KBM-7 (cell line): ENCODE measurements at regions not wholly inside any gene's neighbourhood (a gene's known extent, or its start where the extent isn't known, plus 50 kb on each side); places are given as distances from the start of the nearest gene placed in this dataset.

Experiments used
- DNase-seq: peaks from one replicate; pipeline ENCODE4 v3.0.0-alpha.2; 2015
- in situ Hi-C: fragments of 300-500 bp; cut with MboI; formaldehyde crosslinking; loops from 2 replicates; pipeline ENCODE4 v1.14.3; 2020; ENCODE audit warnings: low sequenced_read_pairs, low pct_unique_long_range_greater_than_20kb, mixed read lengths

DNA sequence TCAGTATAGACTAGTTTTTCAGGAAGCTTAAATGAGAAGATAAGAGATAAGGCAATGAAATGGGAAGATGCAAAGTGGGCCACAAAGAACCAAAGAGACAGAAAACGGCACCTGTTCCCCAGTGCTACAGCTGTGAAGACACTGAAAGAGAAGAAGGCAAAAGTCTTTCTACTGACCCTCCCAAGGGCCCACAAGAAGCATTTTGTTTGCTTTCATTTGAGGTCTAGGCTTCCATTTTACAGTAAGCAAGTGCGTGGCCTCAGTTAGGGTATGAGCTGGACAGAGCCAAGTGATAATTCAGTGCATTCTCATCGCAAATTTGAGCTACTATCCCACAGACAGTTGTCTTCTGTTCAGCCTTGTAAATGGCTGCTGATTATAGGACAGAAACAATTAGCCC is 53.4 kb upstream of the STK17B start:
- in situ Hi-C loops, result no loop called here
- no peak for DNase-seq

DNA sequence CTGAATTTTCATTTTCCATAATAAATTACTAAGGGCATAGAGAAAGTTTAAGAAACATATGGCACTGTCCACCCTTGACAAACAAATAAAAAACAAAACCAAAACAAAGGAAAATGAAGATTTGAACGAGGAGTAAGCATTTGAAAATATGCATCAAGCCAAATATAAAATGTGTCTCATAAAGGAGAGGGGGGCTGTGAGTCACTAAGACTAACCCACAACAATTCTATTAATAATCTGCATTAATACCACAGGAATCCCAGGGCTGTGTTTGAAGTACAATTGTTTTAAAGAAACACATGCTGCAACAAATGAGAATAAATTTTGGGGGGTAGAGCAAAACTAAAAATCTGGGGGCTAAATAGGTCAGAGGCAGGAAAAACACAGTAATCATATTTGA is 53.8 kb upstream of the STK17B start:
- DNase-seq, result no peak
- in situ Hi-C loops, result no loop called here

DNA sequence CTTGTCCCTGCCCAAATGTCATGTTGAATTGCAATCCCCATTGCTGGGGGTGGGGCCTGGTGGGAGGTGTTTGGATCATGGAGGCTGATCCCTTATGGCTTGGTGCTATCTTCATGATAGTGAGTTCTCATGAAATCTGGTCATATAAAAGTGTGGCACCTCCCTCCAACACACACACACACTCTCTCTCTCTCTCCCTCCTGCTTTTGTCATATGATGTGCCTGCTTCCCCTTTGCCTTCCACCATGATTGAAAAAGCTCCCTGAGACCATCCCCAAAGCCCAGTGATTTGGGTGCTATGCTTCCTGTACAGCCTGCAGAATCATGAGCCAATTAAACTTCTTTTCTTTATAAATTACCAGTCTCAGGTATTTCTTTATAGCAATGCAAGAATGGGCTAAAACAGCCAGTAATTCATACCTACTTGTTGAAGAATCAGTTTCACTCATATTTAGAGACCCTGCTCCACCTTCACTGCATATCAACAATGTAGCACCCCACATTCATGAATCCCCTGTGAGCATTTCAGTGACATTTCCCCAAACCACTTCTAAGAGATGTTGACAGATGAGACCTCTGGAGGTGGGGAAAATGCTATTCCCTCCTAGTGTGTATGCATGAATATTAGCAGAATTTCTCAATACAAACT is 54.8 kb upstream of the STK17B start:
- in situ Hi-C loops, result no loop called here
- DNase-seq, result no peak

DNA sequence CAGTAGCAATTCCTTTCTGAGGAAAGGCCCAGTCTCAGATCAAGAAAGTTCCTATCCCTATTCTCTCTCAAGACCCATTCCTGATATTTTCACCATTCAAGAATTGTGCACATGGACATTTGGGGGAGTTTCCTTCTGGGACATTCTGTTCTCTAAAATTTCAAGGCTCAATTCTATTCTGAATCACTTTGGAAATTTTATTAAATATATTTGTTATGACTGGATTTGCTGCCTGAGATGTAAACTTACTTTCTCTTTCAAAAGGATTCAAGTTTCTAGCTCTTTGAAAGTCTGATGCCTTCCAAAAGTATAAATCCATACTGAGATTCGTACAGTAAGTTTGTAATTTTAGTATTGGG is 55.3 kb upstream of the STK17B start:
- DNase-seq, result no peak
- in situ Hi-C loops, result no loop called here

DNA sequence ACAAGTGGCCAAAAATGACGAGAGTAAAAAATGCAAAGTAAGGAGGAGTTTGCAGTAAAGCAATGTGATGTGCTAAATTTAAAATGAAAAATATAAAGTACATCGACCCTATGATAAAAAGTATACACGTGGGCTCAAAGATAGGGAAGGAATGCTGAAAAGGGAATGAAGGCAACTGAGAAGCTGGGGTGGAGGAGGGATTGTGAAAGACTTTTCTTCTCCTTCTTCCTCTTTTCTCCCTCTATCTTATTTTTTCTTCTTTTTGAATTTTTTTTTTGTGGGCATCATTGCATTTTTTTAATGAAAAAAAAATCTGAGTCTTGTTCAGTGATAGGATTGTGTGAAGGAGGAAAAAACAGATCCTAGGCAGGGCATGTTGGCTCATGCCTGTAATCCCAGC is 57.6 kb upstream of the STK17B start:
- in situ Hi-C loops, result no loop called here
- peak; percentile 58 for DNase-seq

DNA sequence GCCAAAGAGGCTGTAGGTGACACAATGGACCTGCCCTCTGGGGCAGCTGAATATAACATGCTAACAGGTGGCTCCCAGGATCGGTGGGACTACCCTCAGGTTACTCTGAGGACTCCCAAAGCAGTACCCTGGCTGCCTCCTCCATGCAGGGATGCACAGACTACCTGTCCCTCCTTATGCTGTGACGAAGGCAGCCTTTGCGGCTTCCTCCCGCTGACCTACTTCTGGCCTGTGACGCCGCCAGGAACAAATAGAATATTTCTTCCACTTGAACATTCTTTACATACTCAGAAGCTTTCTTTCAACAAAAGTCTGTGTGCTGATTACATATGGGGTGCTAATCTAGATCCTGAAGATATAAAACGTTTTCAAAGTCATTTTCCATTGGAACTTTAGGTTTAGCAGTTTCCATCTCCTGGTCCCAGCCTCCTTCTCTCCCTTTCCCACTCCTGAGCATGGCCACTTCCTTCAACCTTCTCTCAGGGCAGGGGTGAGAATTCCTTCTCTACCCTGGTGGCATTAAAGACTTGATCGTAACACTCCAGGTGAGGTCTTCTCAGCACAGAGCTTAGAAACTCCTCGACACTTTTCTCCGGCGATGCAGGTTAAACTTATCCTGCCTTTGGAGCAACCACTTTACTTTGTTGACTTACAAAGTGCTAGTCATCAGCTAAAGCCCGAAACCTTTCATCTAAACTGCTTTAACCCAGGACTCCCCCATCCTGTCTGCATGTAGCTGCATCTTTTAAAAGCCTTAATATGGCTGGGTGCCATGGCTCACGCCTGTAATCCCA is 58.9 kb upstream of the STK17B start:
- in situ Hi-C loops, result no loop called here
- no peak for DNase-seq

DNA sequence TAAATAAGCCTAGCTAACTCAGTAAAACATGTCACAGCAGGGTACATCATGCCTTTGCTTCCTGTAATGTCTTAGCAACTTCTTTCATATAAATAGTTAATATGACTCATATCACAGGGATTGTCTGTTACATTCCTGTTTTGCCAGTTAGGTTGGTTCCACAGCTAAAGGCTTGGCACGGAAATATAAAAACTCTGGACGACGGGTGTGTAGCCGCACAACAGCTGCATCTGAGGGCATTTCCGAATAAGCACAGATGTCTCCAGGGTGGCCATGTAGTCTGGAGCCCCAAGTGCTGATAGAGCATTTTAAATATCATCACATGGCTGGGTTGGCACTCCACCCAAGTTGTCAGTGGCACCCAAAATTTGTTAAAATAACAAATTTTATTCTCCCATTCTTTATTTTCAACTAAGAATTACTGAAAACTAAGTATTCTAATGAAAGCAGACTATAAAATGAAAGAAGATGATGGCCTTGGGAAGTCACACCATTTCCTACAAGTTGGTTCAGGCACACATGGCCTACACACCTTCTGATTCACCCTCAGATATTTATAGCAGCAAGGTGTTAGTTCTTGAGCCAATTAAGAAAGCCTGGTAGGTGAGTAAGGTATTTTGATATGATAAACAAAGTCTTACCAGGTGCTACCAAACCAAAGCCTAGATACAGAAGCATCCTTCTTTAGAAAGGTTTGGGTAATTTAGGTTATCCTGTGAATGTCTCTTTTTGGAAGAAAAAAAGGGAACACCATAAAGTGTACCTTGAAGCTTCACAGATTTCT is 61.8 kb upstream of the STK17B start:
- peak; percentile 83 for DNase-seq
- in situ Hi-C loops, result no loop called here

DNA sequence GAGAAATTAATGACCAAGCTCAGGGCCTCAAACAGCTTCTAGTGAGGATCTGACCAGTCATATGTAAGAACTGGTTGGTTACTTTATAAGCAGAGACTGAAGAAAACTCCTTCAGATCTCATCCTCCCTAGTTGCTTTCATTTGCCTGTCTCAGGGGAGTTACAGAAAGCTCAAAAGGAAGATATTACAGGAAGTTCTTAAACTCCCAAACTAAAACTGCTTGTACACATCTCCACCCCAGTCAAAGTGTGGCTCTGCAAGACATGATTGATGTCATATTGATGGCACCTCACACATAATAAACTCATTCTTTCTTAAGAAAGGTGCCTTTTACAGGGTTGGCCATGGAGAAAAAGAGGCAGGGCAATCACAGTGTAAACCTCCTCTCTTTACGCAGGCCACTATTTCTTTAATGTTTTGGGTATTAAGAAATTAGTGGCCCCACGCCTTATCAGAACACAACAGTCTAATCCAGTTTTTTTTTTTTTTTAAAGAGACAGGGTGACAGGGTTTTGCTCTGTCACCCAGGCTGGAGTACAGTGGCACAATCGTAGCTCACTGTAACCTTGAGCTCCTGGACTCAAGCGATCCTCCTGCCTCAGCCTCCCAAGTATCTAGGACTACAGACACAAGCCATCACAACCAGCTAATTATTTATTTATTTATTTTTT is 62.6 kb upstream of the STK17B start:
- in situ Hi-C loops, result no loop called here
- DNase-seq, result peak; percentile 69

DNA sequence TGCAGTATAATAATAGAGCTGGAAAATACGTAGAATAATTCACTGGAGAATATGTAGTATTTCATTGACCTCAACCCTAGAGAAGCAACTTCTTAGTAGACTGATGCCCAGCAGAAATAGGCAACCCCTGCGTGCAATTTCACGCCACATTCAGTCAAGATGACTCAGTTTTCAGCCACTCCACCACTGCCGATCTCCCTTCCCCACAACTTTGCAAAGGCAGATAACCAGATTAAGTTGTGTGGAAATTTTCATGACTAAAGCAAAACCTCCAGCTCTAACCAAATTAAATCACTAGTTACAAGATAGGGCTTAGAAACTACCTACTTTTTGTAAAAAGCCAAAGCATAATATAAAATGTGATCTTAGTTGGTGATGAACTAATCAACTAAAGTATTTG is 63.3 kb upstream of the STK17B start:
- in situ Hi-C loops, result no loop called here
- DNase-seq, result peak; percentile 30

DNA sequence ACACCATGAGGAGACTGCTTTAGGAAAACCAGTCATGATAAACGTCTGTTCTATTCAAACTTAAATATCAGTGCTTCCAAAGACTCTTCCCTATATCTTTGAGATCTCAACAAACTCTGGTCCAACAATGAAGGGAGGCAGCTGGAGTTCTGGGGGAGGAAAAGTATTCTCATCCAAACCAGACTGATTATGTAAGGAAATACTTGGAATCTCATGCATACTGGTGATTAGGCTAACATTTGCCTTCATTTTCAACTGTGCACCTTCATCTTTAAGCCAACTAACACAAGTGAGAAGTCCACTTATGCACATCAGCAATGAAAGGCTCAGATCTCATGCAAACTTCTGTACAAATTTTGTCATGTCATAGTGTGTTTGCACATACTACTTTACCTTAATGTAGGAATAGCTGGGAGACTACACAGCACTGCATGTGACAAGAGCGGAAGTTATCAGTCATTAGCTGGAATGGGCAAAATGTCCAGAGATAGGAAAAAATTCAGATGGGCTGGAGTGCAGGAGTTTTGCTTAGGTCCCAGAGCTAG is 67.5 kb upstream of the STK17B start:
- no peak for DNase-seq

DNA sequence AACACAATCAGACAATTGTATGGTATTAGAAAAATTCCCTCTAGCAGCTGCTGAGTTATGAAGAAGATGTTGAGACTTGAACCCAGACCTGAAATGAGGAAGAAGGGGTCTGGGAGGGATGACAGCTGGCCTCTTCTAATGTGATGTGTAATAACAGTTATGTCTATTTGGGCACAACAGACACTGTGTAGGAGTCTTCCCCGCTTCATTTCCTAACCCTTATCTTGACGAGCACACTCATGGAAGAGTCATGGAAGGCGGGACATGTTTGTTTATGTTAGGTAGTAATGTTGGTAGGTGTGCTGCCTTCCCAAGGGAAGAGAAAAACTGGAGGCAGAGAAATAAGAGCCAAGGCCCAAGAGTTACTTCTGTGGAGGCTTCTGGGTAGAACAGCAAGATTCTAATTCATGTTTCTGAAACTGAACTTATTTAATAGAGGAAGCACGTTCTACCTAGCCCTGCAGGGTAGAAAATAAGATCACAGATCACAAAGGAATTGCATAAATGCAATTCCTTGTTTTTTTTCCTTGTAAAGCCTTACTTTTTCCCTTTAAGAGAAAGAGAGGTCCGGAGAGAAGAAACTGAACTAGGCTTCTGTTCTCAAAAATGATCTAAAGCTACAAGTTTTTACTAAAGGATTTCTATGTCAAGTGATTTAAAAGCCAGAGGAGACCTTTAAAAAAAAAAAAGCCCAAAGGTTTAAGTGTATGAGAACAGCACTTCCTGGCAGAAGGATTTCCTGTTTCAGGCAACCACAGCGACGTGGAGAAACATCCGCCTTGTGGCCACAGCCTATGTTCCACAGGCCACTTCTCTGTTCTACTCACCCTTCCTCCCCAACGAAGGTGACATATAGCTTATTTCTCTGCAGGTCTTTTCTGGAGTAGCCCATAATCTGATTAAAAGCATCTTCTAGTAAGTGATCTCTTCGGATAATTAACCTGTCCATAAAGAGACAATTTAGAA is 68.5 kb upstream of the STK17B start:
- DNase-seq, result peak; percentile 94
- in situ Hi-C loops, result no loop called here

More for the DNA sequence above, 67.5 kb upstream of the STK17B start:
- in situ Hi-C loops, result no loop called here

DNA sequence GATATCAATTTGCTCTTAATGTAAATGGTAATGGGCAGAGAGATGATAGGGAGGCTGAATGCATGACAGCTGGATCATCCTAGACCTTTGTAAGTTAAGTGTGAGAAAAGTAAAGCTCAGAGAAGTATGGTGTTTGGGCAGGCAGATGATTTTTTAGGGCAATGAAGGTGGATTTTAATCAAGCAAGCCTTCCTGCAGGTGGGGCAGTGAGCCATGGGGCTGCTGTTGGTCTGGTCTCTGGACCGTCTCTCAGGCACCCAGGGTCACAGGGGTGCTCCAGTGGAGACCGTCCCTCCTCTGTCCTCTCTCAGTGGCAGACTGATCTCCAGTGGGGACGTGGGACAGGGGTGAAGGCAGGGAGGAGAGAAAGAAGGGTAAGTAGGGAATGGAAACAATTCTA is 69.8 kb upstream of the STK17B start:
- in situ Hi-C loops, result no loop called here
- no peak for DNase-seq

DNA sequence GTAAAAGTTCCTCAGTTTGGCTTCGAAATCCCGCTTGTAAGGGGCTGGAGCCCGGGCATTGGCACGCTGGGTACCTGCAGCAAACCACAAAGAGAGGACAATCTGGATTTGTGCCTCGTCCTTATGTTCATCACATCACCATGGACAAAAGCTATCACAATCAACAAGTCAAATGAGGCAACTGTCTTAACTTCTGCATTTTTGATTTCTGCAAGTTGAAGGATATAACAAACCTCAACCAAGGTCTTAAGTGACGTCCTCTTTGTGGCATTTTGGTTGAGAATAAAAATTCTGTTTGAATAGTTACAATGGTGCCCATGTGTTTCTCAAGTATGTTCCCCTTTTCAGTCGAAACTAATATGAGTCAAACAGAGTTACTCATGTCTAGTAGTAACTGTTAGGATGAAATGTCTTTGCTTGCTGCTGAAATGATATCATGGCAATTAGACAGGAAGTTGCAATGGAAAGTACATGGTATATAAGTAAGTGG is 70.8 kb upstream of the STK17B start:
- DNase-seq, result peak; percentile 96

DNA sequence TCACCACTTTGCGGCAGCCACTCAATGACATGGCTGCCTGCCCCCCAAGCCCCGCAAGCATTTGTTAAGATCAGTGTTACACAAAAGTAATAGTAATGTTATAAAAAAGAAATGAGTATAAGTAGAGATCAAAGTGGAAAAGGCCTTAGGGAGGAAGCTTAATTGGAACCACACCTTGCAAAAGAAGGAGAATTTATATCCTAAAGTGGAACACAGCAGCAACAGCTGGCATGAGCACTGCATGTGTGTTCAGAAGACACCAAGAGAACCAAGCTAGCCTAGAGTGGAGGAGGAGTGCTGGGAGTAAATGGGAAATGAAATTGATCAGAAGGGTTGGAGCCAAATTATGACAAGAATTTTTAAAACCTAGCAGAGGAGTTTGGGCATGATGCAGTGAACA is 73.1 kb upstream of the STK17B start:
- in situ Hi-C loops, result no loop called here
- no peak for DNase-seq

More for the DNA sequence above, 70.8 kb upstream of the STK17B start:
- in situ Hi-C loops, result no loop called here

DNA sequence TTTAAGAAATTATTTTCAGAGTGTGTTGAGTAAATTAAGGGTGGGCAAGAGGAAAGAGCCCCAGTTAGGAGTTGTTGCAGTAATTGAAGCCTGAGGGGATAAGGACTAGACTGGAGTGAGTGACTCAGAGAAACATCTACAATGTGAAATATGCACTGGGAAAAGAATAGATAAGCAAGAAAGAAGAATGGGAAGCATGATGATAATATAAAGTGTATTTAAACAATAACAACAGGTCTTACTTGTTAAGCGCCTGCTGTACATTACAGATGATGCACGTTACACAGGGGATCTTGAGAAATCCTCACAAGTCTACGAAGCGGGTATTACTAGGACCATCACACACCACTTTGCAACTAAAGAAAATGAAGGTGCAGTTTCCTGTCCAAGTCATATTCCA is 73.6 kb upstream of the STK17B start:
- no peak for DNase-seq
- in situ Hi-C loops, result no loop called here

DNA sequence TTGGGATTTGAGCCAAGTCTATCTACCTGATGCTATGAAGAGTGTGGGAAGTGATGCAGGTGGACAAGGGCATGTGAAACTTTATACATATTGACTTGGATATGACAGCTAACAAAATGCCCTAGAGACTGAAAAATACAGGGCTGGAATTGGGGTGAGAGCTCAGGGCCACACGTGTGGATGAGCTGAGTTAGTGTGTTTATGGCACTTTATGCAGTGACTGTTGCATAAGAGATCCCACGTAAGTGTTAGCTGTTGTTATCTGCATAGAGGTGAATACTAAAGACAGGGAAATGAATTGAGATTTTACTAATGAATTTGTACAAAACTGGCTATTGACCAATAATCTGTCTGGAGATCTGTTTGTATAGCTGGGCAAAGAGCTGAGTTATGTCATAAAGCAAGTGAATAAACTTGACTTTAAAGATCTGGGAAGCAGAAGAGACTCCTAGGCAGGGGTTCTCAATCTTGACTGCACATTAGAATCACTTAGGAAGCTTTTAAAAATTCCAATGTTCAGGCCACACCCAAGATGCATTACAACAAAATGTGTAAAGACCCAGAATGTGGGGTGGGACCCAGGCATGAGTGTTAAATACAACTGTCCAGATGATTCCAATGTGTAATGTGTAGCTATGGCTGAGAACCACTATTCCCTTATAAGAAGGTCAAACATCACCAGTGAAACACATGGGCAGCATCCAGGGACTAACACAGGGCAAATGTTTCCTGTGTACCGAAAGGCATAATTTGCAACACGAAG is 74.2 kb upstream of the STK17B start:
- no peak for DNase-seq
- in situ Hi-C loops, result no loop called here

DNA sequence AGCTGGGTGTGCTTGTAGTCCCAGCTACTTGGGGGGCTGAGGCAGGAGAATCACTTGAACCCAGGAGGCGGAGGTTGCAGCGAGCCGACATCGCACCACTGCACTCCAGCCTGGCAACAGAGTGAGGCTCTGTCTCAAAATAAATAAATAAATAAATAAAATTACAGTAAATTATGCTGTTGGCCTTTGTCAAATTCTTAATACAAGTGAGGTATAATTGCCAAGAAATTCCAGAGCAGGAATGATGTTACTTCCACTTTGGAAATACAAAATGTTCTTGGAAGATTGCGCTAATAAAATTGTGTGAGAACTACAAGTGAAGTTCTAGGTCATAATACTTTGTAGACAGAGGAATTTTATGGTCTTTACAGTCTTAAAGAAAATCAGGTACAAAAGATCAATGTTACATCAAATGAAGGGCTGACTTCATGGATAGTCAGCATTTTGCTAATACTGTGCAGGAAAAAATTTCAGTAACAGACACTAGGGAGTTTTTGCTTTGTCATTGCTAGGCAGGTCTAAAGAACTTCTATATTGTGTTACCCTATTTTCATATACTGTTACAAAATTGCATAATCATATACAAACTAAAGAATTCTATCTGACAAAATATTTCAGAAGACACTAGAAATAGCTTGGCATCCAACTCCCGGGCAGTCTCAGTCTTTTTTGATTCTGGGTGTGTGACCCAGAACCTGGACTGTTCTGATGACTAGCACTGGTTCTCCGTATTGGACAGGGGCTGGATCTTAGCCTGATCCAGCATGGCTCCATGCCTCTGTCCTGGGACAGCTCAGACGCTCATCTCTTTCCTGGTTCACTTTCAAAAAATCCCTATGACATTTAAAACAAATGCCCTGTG is 76.0 kb upstream of the STK17B start:
- in situ Hi-C loops, result no loop called here
- DNase-seq, result no peak
